Globus pallidus (tissue), 1 donor: ENCODE measurements at regions not wholly inside any gene's neighbourhood (a gene's known extent, or its start where the extent isn't known, plus 50 kb on each side); places are given as distances from the start of the nearest gene placed in this dataset.
A peak's percentile ranks its signal among the peaks of the same experiment; 100 is the strongest.

Experiments
- DNase-seq: peaks from one replicate; pipeline ENCODE4 v3.0.0-alpha.2; 2015; ENCODE audit warnings: low spot score

GRCh38 chr13:37409756-37410155 lies 188.8 kb downstream of the POSTN start:
- no peak for DNase-seq

DNA sequence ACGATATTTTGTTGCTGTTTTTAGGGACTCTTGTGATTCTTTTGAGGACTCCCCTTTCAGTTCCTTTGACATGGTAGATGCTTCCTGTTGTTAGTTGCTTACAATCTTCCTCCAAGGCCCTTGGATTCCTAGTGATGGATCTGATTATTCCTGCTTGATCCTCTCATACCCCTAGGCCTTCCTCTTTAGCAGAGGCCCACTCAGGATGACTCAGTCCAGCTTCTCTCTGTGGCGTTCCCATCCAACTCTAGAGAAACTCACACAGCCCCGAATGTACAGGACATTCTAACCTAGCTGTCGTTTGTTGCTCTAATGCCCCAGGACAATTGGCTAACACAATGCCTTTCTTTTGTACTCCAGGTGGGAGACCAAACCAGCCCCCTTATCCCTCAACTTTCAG lies 191.4 kb downstream of the POSTN start:
- no peak for DNase-seq

- no peak for DNase-seq
These were observed 192.5 kb downstream of the POSTN start for GRCh38 chr13:37406031-37406430.

- DNase-seq: no peak
These were observed 194.6 kb downstream of the POSTN start for GRCh38 chr13:37403776-37404527.

GRCh38 chr13:37401721-37402120 lies 196.8 kb downstream of the POSTN start:
- DNase-seq: no peak

DNA sequence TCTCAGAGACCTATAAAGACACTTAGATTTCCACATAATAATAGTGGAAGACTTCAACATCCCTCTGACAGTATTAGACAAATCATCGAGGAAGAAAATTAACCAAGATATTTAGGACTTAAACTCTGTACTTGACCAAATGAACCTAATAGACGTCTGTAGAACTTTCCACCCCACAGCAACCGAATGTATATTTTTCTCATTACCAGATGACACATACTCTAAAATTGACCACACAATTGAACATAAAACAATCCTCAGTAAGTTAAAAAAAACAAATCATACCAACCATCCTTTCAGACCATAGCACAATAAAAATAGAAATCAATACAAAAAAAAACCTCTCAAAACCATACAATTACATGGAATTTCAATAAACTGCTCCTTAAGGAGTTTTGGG lies 201.0 kb downstream of the POSTN start:
- DNase-seq: no peak

GRCh38 chr13:37395544-37395943 lies 203.0 kb downstream of the POSTN start:
- no peak for DNase-seq

DNA sequence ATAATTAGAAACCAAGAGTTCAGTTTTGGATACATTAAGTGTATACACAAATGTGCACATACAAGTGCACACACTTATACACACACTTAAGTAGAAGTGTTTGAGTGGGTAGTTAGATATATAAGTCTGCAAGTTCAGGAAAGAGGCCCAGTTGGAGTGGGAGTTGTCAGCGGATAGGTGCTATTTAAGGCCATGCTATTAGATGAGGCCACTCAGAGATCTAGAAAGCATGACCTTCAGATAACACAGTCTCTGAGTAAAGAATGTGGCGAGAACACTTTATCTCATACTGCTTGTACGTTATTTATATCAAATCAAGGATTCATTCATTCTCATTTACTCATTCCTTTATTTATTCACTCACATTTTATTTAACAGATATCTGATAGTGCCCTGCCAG lies 206.2 kb downstream of the POSTN start:
- no peak for DNase-seq

- DNase-seq: no peak
These were observed 207.8 kb downstream of the POSTN start for GRCh38 chr13:37390735-37391134.

DNA sequence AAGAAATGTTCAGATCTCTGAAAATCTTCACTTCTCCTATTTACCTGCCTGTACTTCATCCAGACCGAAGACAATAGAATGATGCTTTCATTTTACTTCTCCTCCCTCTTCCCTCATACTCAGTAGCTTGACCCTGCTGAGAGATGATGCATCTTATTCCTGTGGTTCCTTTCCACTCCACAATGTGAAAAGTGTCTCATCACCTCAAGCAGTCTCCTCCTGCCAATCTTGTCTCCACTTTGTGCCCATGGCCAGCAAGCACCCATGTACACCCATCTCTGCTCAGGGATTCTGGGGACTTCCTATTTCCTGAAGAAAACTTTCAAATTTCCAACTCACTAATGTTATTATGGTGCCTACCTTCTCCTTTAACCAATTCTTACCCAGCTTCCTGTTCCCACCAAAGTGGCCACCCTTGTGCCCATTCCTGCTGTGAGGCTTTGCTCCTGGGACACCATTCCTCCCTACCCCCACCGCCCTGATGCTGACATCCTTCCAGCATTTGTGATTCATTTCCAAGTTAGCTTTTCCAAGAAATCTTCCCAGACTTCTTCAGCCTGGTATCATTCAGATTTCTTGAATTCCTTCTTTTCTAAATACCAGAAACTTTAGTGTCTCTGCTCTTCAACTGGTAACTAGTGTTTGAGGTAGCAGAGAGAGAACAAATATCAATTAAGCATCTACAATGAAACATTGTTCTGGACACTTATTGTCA lies 212.5 kb downstream of the POSTN start:
- DNase-seq: no peak

DNA sequence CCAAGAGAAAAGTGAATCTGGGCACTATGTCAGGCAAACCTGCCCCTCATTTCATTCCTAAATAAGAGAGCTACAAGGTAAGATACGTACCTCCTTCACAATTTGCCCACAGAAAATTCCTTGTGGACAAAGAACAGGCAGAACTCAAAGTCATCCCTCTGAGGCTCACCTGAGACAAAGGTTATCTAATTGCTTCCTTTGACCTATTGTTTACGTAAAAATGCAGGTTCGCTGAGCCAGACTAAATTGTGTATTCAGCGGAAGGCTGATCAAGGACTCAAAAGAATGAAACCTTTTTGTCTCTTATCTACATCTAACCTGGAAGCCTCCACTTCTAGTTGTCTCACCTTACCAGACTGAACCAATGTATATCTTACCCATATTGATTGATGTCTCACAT lies 213.3 kb downstream of the POSTN start:
- DNase-seq: no peak

DNA sequence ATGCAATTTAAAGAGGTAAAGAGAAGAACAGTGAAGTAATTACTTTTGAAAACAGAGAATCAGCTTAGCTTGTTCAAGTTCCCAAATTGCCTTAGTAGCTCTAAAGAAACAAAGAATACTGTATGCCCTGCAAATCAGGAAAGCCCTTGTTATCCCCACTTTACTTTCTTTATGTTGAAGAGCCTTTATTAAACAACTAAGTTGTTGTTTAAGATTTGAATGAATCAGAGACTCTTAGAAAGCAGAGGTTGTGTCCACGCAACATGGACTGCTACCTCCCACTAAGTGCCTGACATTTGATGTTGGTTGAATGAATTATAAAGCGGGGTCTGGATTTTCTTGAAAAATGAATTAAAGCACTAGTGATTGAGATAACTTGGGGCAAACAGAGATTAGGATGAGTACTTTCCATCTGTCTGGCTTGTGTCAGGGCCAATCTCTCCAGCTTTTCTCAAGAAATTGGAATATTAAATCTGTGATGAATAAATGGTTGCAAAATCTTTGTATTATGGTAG lies 214.7 kb downstream of the POSTN start:
- no peak for DNase-seq

- DNase-seq: no peak
These were observed 215.5 kb downstream of the POSTN start for GRCh38 chr13:37383046-37383445.

GRCh38 chr13:37382146-37382545 lies 216.4 kb downstream of the POSTN start:
- no peak for DNase-seq

DNA sequence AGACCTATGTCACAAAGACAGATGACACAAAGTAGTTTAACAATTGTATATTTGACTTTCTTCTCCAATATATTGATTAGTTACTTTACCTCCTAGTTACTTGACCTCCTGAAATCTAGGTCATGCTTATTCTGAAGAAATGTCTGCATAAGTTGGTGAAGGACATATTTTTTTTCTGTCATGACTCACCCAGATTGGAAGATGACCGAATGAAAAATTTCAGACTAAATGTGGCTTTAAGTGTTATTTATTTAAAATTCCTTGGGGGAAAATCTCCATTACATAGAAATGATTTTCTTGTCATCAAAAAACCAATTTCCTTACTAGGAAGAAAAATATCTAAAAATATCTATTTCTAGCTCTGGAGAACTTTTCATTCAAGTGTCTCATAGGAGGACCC lies 217.1 kb downstream of the POSTN start:
- no peak for DNase-seq

DNA sequence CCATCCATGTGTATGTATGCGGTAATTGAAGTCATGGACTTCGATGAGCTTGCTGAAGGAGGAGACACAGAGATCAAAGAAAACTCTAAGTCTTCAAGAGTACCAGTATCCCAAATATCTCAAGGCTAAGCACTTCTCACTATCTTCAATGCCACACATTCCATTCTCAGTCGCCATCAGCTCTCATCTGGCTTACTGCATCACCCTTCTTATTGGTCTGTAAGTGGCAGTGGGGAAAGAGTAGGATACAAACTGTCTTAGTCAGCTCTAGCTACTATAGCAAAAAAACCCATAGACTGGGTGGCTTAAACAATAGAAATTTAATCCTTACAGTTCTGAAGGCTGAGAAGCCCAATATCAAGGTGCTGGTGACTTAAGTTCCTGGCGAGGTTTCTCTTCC lies 218.7 kb downstream of the POSTN start:
- DNase-seq: no peak

- DNase-seq: no peak
These were observed 222.8 kb downstream of the POSTN start for GRCh38 chr13:37375724-37376123.

GRCh38 chr13:37375071-37375470 lies 223.5 kb downstream of the POSTN start:
- DNase-seq: no peak

- DNase-seq: no peak
These were observed 229.0 kb downstream of the POSTN start for GRCh38 chr13:37369616-37370015.

DNA sequence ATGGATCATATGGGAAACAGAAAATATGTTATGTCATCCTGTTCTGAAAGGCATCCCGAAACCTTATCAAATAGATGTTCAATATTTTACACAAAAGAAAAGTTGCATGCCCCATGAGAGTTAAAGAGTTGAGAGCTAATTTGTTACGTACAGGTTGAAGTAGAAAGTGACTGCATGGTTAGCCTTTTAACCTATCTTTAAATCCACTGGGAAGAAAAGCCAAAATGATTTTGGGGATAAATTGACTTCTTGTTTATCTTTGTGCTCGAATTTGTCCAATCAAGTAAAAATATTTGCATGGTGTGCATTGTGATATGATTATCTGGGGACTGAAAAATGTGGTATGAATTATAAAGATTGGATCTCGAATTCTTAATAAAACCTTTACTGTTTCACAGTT lies 230.1 kb downstream of the POSTN start:
- no peak for DNase-seq

DNA sequence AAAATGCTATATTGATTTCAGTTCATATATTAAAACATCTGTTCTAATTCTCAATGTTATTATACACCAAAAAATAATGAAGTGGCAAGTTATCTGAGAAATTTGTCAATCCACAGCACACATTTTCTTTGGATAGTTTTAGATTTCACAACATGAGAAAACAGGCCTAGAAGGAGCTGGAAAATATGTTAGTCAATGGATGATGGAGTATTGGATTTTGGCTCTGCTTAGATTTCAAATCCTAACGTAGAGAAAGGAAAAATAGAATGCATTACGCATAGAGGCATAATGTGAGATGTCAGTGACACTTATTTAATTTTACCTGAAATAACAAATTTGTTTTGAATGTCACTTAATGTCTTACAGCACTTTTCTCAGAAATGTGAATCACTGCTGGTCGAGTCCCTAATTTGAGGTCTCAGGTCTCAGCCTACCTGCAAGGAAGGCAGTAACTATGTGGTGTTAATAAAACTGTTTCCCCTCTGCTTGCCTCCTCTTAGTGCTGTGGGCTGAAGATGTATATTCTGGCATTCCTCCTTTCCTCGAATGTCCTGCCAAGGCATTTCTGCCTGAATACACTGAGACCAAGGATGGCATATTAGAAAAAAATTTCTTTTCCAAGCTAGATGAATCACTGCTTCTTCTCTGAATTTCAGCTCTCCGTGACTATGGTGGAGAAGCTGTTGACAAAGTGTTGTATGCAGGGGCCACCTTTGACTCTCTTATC lies 232.4 kb downstream of the POSTN start:
- no peak for DNase-seq

DNA sequence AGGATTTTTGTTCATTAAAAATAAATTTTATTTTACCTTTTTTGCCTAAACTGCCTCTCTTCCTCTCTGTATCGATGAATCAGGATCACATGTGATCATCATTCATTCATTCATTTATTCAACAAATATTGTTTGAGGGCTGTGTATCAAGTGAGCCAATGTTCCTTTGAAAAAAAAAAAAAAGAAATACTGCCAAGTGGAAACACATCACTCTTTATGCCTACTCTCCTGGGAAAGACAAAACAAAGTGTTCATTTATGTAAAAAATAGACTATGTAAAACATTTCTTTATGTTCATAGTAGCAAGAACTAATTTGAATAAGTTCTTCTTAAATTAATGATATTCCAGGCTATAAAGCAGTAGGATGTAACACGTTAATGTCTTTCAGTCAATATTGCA lies 233.1 kb downstream of the POSTN start:
- peak; percentile 18 for DNase-seq

- DNase-seq: no peak
These were observed 233.6 kb downstream of the POSTN start for GRCh38 chr13:37364956-37365355.
